GM12892 (cell line): ENCODE measurements at regions not wholly inside any gene's neighbourhood (a gene's known extent, or its start where the extent isn't known, plus 50 kb on each side); places are given as distances from the start of the nearest gene placed in this dataset.
A peak's percentile ranks its signal among the peaks of the same experiment; 100 is the strongest.

Experiments
- DNase-seq: peaks from one replicate; pipeline ENCODE4 v3.0.0; 2011; ENCODE audit not compliant: insufficient read length
- FAIRE-seq: peaks from 2 replicates; lab custom pipeline; 2011; peaks lifted over from hg19 to GRCh38; lab: Jason Lieb, UNC
- POLR2A ChIP-seq: IDR thresholded peaks from 2 replicates; pipeline ENCODE4 v1.6.1; 2011; ENCODE audit warnings: low read depth, low read length, control low read depth
- POLR2AphosphoS5 ChIP-seq: IDR thresholded peaks from 2 replicates; pipeline ENCODE4 v1.6.1; 2011; ENCODE audit warnings: low read depth, low read length, control low read depth
- TAF1 ChIP-seq: IDR thresholded peaks from 2 replicates; pipeline ENCODE4 v1.6.1; 2011; ENCODE audit warnings: low read depth, mild to moderate bottlenecking, control low read depth, low read length, borderline replicate concordance

DNA sequence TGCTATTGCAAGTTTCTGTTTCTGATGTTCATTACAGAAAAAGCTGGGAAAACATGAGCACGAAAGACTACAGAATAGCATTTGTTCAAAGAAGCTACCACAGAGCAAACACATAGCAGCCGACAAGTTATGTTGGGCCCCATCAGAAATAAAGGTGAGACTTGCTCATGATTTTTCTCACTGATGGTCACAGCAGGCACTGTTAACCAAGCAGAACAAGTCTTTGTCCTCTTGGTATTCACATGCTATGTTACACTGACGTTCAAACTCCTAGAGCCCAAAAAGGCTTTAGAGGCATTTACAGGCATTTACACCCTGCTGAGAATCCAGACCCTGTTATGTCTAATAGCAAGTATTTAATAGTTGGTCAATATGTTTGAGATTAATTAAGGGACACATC, 235.0 kb upstream of the HNMT start:
- no peak for DNase-seq
- FAIRE-seq, result no peak
- no peak for TF ChIP-seq POLR2AphosphoS5
- no peak for TF ChIP-seq TAF1
- no peak for TF ChIP-seq POLR2A

DNA sequence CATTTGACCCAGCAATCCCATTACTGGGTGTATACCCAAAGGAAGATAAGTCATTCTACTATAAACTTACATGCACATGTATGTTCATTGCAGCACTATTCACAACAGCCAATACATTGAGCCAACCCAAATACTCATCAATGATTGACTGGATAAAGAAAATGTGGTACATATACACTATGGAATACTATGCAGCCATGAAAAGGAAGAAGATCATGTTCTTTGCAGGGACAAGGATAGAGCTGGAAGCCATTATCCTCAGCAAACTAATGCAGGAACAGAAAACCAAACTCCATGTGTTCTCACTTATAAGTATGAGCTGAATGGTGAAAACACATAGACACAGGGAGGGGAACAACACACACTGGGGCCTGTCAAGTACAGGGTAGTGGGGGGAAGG, 226.7 kb upstream of the HNMT start:
- DNase-seq, result no peak
- TF ChIP-seq POLR2A (no peak), POLR2AphosphoS5 (no peak), TAF1 (no peak)
- no peak for FAIRE-seq

- FAIRE-seq (no peak), DNase-seq (no peak)
- TF ChIP-seq TAF1 (no peak), POLR2A (no peak), POLR2AphosphoS5 (no peak)
Observed at GRCh38 chr2:137741784-137742362, 222.4 kb upstream of the HNMT start.

- DNase-seq (no peak), FAIRE-seq (no peak)
- TF ChIP-seq POLR2A (no peak), POLR2AphosphoS5 (no peak), TAF1 (no peak)
Observed at GRCh38 chr2:137747509-137747908, 216.8 kb upstream of the HNMT start.

DNA sequence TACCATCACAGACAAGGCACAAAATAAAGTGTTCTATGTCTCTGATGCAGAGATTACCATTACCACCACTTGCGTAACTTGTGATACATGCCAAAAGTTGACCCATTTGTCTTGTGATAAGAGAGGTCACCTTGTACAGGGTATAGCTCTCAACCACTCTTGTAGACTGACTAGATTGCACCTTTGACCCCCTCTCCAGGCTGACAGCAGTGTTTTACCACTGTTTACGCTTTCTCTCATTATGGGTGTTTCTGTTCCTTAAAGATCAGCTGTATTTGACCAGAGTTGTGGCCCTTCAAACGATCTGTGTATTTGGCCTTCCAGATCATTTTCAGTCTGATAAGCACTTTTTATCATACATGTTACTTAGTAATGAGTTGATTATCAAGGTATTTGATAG, 215.7 kb upstream of the HNMT start:
- no peak for FAIRE-seq
- DNase-seq, result no peak
- TF ChIP-seq TAF1 (no peak), POLR2AphosphoS5 (no peak), POLR2A (no peak)

GRCh38 chr2:137764646-137765045, 199.6 kb upstream of the HNMT start:
- no peak for FAIRE-seq
- TF ChIP-seq TAF1 (no peak), POLR2AphosphoS5 (no peak), POLR2A (no peak)
- no peak for DNase-seq

DNA sequence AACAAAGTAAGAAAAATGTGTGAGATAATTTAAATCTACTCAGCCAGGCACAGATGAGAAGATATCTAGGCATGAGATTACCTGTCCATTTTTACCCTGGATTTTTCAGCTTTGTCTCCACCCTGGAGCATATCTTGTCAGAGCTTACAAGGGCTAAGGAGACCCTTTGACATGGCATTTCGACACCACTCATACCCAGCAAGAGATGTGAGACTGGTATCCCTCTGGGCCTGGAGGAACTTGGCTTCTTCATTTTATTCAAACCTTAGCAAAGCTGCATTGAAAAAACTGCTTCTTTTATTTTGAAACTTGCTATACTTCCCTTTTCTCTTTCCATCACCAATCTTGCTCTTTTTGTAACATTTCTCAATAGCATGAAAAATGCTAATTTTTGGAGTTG, 194.9 kb upstream of the HNMT start:
- no peak for TF ChIP-seq POLR2AphosphoS5
- no peak for TF ChIP-seq POLR2A
- no peak for TF ChIP-seq TAF1
- DNase-seq, result no peak
- FAIRE-seq, result no peak

- TF ChIP-seq POLR2AphosphoS5, result no peak
- no peak for TF ChIP-seq TAF1
- TF ChIP-seq POLR2A, result no peak
- FAIRE-seq (no peak), DNase-seq (no peak)
Observed at GRCh38 chr2:137770166-137770565, 194.1 kb upstream of the HNMT start.

- no peak for DNase-seq
- FAIRE-seq, result no peak
- TF ChIP-seq POLR2A, result no peak
- no peak for TF ChIP-seq POLR2AphosphoS5
- no peak for TF ChIP-seq TAF1
Observed at GRCh38 chr2:137771064-137771463, 193.2 kb upstream of the HNMT start.

- no peak for TF ChIP-seq POLR2A
- no peak for TF ChIP-seq TAF1
- no peak for DNase-seq
- FAIRE-seq, result no peak
Observed at GRCh38 chr2:137772451-137772850, 191.8 kb upstream of the HNMT start.

- DNase-seq (no peak), FAIRE-seq (peak; percentile 44)
- no peak for TF ChIP-seq TAF1
- no peak for TF ChIP-seq POLR2AphosphoS5
- no peak for TF ChIP-seq POLR2A
Observed at GRCh38 chr2:137775529-137775928, 188.7 kb upstream of the HNMT start.

DNA sequence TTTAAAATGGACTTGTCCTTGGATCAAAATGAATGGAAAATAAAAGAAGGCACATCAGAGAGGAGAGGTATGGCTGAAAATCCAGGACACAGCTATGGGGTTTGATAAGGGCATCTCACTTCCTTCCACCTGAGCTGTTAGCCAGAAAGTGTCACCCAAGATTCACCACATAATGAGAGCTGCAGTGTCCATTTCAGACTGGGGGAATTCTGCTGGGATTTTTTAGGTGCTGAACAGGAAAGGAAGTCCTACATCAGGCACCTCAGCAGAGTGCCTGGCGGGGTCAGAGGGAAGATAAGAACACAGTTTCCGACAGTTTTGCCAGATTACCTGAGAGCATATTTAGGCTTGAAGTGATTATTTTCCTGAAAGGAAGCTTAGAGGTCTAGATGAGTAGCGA, 187.6 kb upstream of the HNMT start:
- TF ChIP-seq POLR2AphosphoS5, result no peak
- TF ChIP-seq POLR2A, result no peak
- TF ChIP-seq TAF1, result no peak
- FAIRE-seq (no peak), DNase-seq (no peak)
